Natural killer cell (primary cell): ENCODE measurements at regions not wholly inside any gene's neighbourhood (a gene's known extent, or its start where the extent isn't known, plus 50 kb on each side); places are given as distances from the start of the nearest gene placed in this dataset.
"Not testable (repeated sequence)": the region's sequence is repeated elsewhere in the genome, so short reads cannot be mapped to it uniquely, and the experiment has no call there.

Source experiments
- ATAC-seq, 3 donors: fragments of 150-1000 bp in 2 of 3; fragments of 200-7000 bp in 1 of 3; cut with Tn5 transposase; 1 replicate in 1 of 3; 2 replicates in 2 of 3; pipeline ENCODE4 v1.10.0; 2021; ENCODE audit warnings: mild to moderate bottlenecking in 2 of 3, moderate library complexity in 2 of 3
- DNase-seq, 2 donors: peaks; one replicate each; pipeline versions ENCODE4 v3.0.0 to v3.0.0-alpha.2; 2013 to 2021; ENCODE audit warnings: mixed read lengths in 1 of 2
- H3K27ac ChIP-seq: one replicate; pipeline ENCODE4 v1.5.1; 2013; ENCODE audit warnings: mild to moderate bottlenecking, low read length
- H3K27me3 ChIP-seq: one replicate; pipeline ENCODE4 v1.6.1; 2013; ENCODE audit warnings: low read length; ENCODE audit not compliant: control insufficient read depth, insufficient read depth
- H3K36me3 ChIP-seq: one replicate; pipeline ENCODE4 v1.6.1; 2013; ENCODE audit warnings: low read length; ENCODE audit not compliant: control insufficient read depth, insufficient read depth
- H3K4me1 ChIP-seq: one replicate; pipeline ENCODE4 v1.6.1; 2013; ENCODE audit warnings: low read length; ENCODE audit not compliant: control insufficient read depth, insufficient read depth
- H3K4me3 ChIP-seq: one replicate; pipeline ENCODE4 v1.5.1; 2013; ENCODE audit warnings: low read length
- H3K9me3 ChIP-seq: one replicate; pipeline ENCODE4 v1.6.1; 2013; ENCODE audit warnings: low read length; ENCODE audit not compliant: control insufficient read depth, insufficient read depth
- H3K27ac Mint-ChIP-seq, 2 donors: one replicate each; pipeline ENCODE4 v1.8.0; 2022; ENCODE audit warnings: mild to moderate bottlenecking in 2 of 2, mixed read lengths in 2 of 2, moderate library complexity in 1 of 2
- H3K27me3 Mint-ChIP-seq, 2 donors: one replicate each; pipeline ENCODE4 v1.8.0; 2022; ENCODE audit warnings: low read depth in 2 of 2, mixed read lengths in 2 of 2
- H3K36me3 Mint-ChIP-seq: one replicate; pipeline ENCODE4 v1.8.0; 2022; ENCODE audit warnings: mixed read lengths
- H3K4me1 Mint-ChIP-seq, 2 donors: one replicate each; pipeline ENCODE4 v1.8.0; 2022; ENCODE audit warnings: mixed read lengths in 2 of 2
- H3K4me3 Mint-ChIP-seq: one replicate; pipeline ENCODE4 v1.8.0; 2022; ENCODE audit warnings: mild to moderate bottlenecking, moderate library complexity, mixed read lengths
- H3K9me3 Mint-ChIP-seq, 2 donors: one replicate each; pipeline ENCODE4 v1.8.0; 2022; ENCODE audit warnings: mixed read lengths in 2 of 2
- WGBS: methylation state at CpG from one replicate; pipeline ENCODE4 v1.1.7; 2013; ENCODE audit warnings: missing lambda C conversion rate; ENCODE audit not compliant: insufficient coverage; 5-methylcytosine and 5-hydroxymethylcytosine counted together
- intact Hi-C: fragments of 100-400 bp; cut with micrococcal nuclease; formaldehyde crosslinking; loops from one replicate; pipeline ENCODE4 v1.14.2; 2022
- TF ChIP-seq, protein P1 (sequence below): fragments of 200-600 bp; IDR thresholded peaks from one replicate; pipeline ENCODE4 v1.8.0; 2022; ENCODE audit warnings: antibody characterized with exemption

DNA sequence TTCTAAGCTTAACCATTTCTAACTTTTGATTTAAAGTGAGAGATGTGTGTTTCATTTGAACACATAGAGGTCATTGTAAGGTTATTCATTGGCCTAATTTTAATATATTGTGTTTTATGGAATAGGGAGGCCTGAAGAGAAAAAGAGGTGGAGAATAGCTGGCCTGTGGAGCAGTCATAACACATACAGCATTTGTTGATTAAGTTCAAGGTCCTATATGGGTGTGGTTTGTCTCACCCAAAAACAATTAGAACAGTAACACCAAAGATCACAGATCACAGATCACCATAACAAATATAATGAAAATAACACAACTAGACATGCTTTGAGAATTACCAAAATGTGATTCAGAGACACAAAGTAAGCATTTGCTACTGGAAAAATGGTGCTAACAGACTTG, 252.4 kb upstream of the SPOPL start:
- DNase-seq (no peak), ATAC-seq (no peak)
- TF ChIP-seq, protein P1, sequence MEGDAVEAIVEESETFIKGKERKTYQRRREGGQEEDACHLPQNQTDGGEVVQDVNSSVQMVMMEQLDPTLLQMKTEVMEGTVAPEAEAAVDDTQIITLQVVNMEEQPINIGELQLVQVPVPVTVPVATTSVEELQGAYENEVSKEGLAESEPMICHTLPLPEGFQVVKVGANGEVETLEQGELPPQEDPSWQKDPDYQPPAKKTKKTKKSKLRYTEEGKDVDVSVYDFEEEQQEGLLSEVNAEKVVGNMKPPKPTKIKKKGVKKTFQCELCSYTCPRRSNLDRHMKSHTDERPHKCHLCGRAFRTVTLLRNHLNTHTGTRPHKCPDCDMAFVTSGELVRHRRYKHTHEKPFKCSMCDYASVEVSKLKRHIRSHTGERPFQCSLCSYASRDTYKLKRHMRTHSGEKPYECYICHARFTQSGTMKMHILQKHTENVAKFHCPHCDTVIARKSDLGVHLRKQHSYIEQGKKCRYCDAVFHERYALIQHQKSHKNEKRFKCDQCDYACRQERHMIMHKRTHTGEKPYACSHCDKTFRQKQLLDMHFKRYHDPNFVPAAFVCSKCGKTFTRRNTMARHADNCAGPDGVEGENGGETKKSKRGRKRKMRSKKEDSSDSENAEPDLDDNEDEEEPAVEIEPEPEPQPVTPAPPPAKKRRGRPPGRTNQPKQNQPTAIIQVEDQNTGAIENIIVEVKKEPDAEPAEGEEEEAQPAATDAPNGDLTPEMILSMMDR, result no peak
- H3K36me3 ChIP-seq, result no peaks in the 10 kb centered on the region
- no peaks in the 10 kb centered on the region for H3K27me3 ChIP-seq
- H3K27ac ChIP-seq, result no peak overlapping the region
- no peak overlapping the region for H3K4me3 ChIP-seq
- H3K9me3 ChIP-seq, result no peaks in the 10 kb centered on the region
- no peaks in the 10 kb centered on the region for H3K4me1 Mint-ChIP-seq
- intact Hi-C loops, result no loop called here
- no peaks in the 10 kb centered on the region for H3K36me3 Mint-ChIP-seq
- H3K4me3 Mint-ChIP-seq, result no peak overlapping the region
- H3K9me3 Mint-ChIP-seq, result peaks cover 3 to 10% of the 10 kb centered on the region in 2 donors
- H3K4me1 ChIP-seq, result no peaks in the 10 kb centered on the region
- no peak overlapping the region for H3K27ac Mint-ChIP-seq
- H3K27me3 Mint-ChIP-seq, result no peaks in the 10 kb centered on the region

DNA sequence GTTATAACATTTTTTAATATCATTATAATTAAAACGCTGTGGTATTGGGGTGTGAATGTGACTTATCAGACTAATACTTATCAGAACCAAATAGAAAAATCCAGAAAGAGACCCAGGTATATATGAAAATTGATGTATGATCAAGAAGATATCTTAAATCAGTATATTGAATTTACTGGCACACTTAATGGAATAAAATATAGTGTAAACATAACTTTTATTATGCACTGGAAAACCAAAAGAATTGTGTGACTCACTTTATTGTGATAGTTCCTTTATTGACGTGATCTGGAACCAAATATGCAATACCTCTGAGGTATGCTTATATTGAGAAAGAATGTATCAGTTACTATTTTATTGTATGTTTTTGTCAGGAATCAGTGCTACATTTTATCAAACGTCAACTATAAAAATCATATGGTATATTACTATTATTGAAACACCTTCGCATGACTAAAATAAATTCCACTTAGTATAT, 250.7 kb upstream of the SPOPL start:
- H3K36me3 Mint-ChIP-seq, H3K4me3 Mint-ChIP-seq, H3K4me1 ChIP-seq, H3K9me3 ChIP-seq, H3K27ac ChIP-seq, ATAC-seq, H3K36me3 ChIP-seq, H3K27me3 ChIP-seq, H3K27me3 Mint-ChIP-seq, H3K27ac Mint-ChIP-seq, DNase-seq, intact Hi-C loops, H3K4me3 ChIP-seq, H3K4me1 Mint-ChIP-seq: not testable (repeated sequence)
- WGBS, result no CpG with 5 or more reads among the region's 4 CpGs
- H3K9me3 Mint-ChIP-seq, result peaks cover 4 to 11% of the 10 kb centered on the region in 2 donors

DNA sequence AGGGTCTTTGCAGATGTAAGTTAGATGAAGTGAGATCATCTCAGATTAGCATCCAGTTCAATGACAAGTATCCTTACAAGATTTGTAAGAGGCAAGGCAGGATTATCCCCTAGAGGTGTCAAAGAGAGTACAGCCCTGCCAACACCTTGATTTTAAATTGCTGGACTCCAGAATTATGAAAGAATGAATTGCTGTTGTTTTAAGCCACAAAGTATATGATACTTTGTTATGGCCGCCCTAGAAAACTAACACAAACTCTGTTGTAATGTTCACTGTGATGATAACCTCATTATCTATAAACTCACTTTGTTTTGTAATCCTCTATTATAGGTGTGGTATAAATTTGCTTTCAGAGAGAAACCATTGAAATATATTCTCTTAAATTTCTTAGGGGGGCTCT, 249.0 kb upstream of the SPOPL start:
- Mint-ChIP-seq H3K9me3 (peaks cover 10 to 16% of the 10 kb centered on the region in 2 donors), H3K4me3 (no peak overlapping the region), H3K4me1 (no peaks in the 10 kb centered on the region), H3K27me3 (no peaks in the 10 kb centered on the region), H3K27ac (no peak overlapping the region), H3K36me3 (peaks cover 11% of the 10 kb centered on the region)
- Histone ChIP-seq H3K4me3 (no peak overlapping the region), H3K27ac (no peak overlapping the region), H3K36me3 (no peaks in the 10 kb centered on the region), H3K9me3 (no peaks in the 10 kb centered on the region), H3K4me1 (no peaks in the 10 kb centered on the region), H3K27me3 (no peaks in the 10 kb centered on the region)
- no CpG with 5 or more reads among the region's 1 CpG for WGBS
- intact Hi-C loops, result no loop called here
- DNase-seq (no peak), ATAC-seq (no peak)
- TF ChIP-seq, protein P1, result no peak

DNA sequence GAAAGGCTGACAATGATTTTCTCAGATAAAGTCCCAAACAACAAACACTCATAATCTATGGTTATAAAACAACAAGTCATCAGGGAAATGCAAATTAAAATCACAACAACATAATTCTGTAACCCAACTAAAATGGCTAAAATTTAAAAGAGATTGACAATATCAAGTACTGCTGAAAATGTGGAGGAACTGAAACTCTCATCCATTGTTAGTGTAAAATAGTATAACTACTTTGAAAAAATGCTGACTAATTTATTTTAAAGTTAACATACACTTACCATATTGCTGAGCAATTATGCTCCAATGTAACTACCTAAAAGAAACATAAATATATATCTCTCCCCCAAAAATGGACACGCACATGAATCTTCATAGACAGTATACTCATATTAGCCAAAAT, 245.9 kb upstream of the SPOPL start:
- Mint-ChIP-seq H3K4me1 (no peaks in the 10 kb centered on the region), H3K36me3 (peaks cover 11% of the 10 kb centered on the region), H3K9me3 (peaks cover 9% of the 10 kb centered on the region in 2 donors), H3K27me3 (no peaks in the 10 kb centered on the region), H3K27ac (no peak overlapping the region), H3K4me3 (no peak overlapping the region)
- WGBS, result 100% methylated on average over 1 of the region's 1 CpG
- intact Hi-C loops, result no loop called here
- TF ChIP-seq, protein P1, result no peak
- Histone ChIP-seq H3K27ac (no peak overlapping the region), H3K9me3 (no peaks in the 10 kb centered on the region), H3K4me3 (no peak overlapping the region), H3K36me3 (no peaks in the 10 kb centered on the region), H3K4me1 (no peaks in the 10 kb centered on the region), H3K27me3 (no peaks in the 10 kb centered on the region)
- DNase-seq, result no peak
- no peak for ATAC-seq
